WTC11 (cell line): ENCODE measurements at regions not wholly inside any gene's neighbourhood (a gene's known extent, or its start where the extent isn't known, plus 50 kb on each side); places are given as distances from the start of the nearest gene placed in this dataset.

Experiments used
- ATAC-seq: fragments of 200-7000 bp; cut with Tn5 transposase; 2 replicates; pipeline ENCODE4 v1.10.0; 2021; ENCODE audit warnings: mild to moderate bottlenecking, moderate library complexity
- CTCF ChIA-PET: fragments of 300-600 bp; sonication (Branson Sonifier 250); formaldehyde crosslinking; loops from one replicate; lab custom pipeline; 2021; ENCODE audit warnings: antibody characterized with exemption; lab: Charles Lee
- POLR2A ChIA-PET: fragments of 350-600 bp; sonication (Branson Sonifier 250); formaldehyde crosslinking; loops from one replicate; lab custom pipeline; 2021; ENCODE audit warnings: antibody characterized with exemption; lab: Charles Lee
- DNase-seq: peaks from one replicate; pipeline ENCODE4 v3.0.0; 2021; ENCODE audit warnings: low spot score
- H3K27ac Mint-ChIP-seq: 2 replicates; pipeline ENCODE4 v1.8.0; 2021; ENCODE audit warnings: mixed read lengths
- H3K27me3 Mint-ChIP-seq: 2 replicates; pipeline ENCODE4 v1.8.0; 2021; ENCODE audit warnings: low read depth, mild to moderate bottlenecking, moderate library complexity, mixed read lengths
- H3K36me3 Mint-ChIP-seq: 2 replicates; pipeline ENCODE4 v1.8.0; 2021; ENCODE audit warnings: mixed read lengths
- H3K4me1 Mint-ChIP-seq: 2 replicates; pipeline ENCODE4 v1.8.0; 2022; ENCODE audit warnings: mixed read lengths
- H3K4me3 Mint-ChIP-seq: 2 replicates; pipeline ENCODE4 v1.8.0; 2021; ENCODE audit warnings: mild to moderate bottlenecking, moderate library complexity, mixed read lengths
- H3K9me3 Mint-ChIP-seq: 2 replicates; pipeline ENCODE4 v1.8.0; 2021; ENCODE audit warnings: mixed read lengths
- CREM ChIP-seq: sonication (generic); formaldehyde crosslinking; IDR thresholded peaks from 2 replicates; pipeline ENCODE4 v1.8.1; 2022; ENCODE audit warnings: mild to moderate bottlenecking, missing genetic modification reagents, moderate library complexity
- E2F4 ChIP-seq: sonication (generic); formaldehyde crosslinking; IDR thresholded peaks from 2 replicates; pipeline ENCODE4 v1.8.1; 2022; ENCODE audit warnings: low read depth, mild to moderate bottlenecking, moderate library complexity, missing genetic modification reagents, borderline replicate concordance
- ERG ChIP-seq: fragments of 250-450 bp; sonication (Bioruptor Pico); IDR thresholded peaks from 2 replicates; pipeline ENCODE4 v1.8.0; 2021; ENCODE audit warnings: mild to moderate bottlenecking
- ESRRA ChIP-seq: sonication (generic); formaldehyde crosslinking; IDR thresholded peaks from 2 replicates; pipeline ENCODE4 v1.8.1; 2022; ENCODE audit warnings: mild to moderate bottlenecking, missing genetic modification reagents, borderline replicate concordance
- FOXJ3 ChIP-seq: sonication (generic); formaldehyde crosslinking; IDR thresholded peaks from 2 replicates; pipeline ENCODE4 v1.9.0; 2021; ENCODE audit warnings: missing genetic modification reagents, mild to moderate bottlenecking, borderline replicate concordance
- IRF2 ChIP-seq: sonication (generic); formaldehyde crosslinking; IDR thresholded peaks from 2 replicates; pipeline ENCODE4 v1.8.0; 2022; ENCODE audit warnings: low read depth, missing genetic modification reagents, borderline replicate concordance
- JUN ChIP-seq: sonication (generic); formaldehyde crosslinking; IDR thresholded peaks from 2 replicates; pipeline ENCODE4 v1.8.0; 2023; ENCODE audit warnings: mild to moderate bottlenecking, missing genetic modification reagents
- NFATC4 ChIP-seq: fragments of 250-450 bp; sonication (Bioruptor Pico); IDR thresholded peaks from 2 replicates; pipeline ENCODE4 v1.9.0; 2021; ENCODE audit warnings: mild to moderate bottlenecking
- NFYB ChIP-seq: sonication (generic); formaldehyde crosslinking; conservative IDR thresholded peaks from 2 replicates; pipeline ENCODE4 v1.8.0; 2022; ENCODE audit warnings: low read depth, missing genetic modification reagents
- NR2C2 ChIP-seq: sonication (generic); formaldehyde crosslinking; IDR thresholded peaks from 2 replicates; pipeline ENCODE4 v1.8.0; 2022; ENCODE audit warnings: mild to moderate bottlenecking, missing genetic modification reagents
- OVOL2 ChIP-seq: fragments of 250-450 bp; sonication (Bioruptor Pico); IDR thresholded peaks from 2 replicates; pipeline ENCODE4 v1.9.0; 2021; ENCODE audit warnings: mild to moderate bottlenecking, borderline replicate concordance
- SMAD3 ChIP-seq: sonication (generic); formaldehyde crosslinking; IDR thresholded peaks from 2 replicates; pipeline ENCODE4 v1.8.0; 2022; ENCODE audit warnings: missing genetic modification reagents, mild to moderate bottlenecking, borderline replicate concordance
- SOX15 ChIP-seq: fragments of 250-450 bp; sonication (Bioruptor Pico); IDR thresholded peaks from 2 replicates; pipeline ENCODE4 v1.9.0; 2021; ENCODE audit warnings: mild to moderate bottlenecking
- SP1 ChIP-seq: sonication (generic); formaldehyde crosslinking; conservative IDR thresholded peaks from 2 replicates; pipeline ENCODE4 v1.8.1; 2022; ENCODE audit warnings: missing genetic modification reagents
- USF2 ChIP-seq: sonication (generic); formaldehyde crosslinking; IDR thresholded peaks from 2 replicates; pipeline ENCODE4 v1.8.1; 2023; ENCODE audit warnings: mild to moderate bottlenecking, missing genetic modification reagents, moderate library complexity
- ZMAT4 ChIP-seq: fragments of 250-450 bp; sonication (Bioruptor Pico); IDR thresholded peaks from 2 replicates; pipeline ENCODE4 v1.9.0; 2021; ENCODE audit warnings: mild to moderate bottlenecking
- ZNF121 ChIP-seq: sonication (generic); formaldehyde crosslinking; IDR thresholded peaks from 2 replicates; pipeline ENCODE4 v1.8.0; 2023; ENCODE audit warnings: missing genetic modification reagents
- ZNF263 ChIP-seq: sonication (generic); formaldehyde crosslinking; IDR thresholded peaks from 2 replicates; pipeline ENCODE4 v1.8.1; 2022; ENCODE audit warnings: low read depth, mild to moderate bottlenecking, moderate library complexity, missing genetic modification reagents
- ZNF317 ChIP-seq: sonication (generic); formaldehyde crosslinking; IDR thresholded peaks from 2 replicates; pipeline ENCODE4 v1.8.1; 2023; ENCODE audit warnings: low read depth, mild to moderate bottlenecking, moderate library complexity, missing genetic modification reagents, borderline replicate concordance
- ZNF396 ChIP-seq: fragments of 250-450 bp; sonication (Bioruptor Pico); IDR thresholded peaks from 2 replicates; pipeline ENCODE4 v1.8.0; 2021; ENCODE audit warnings: mild to moderate bottlenecking, moderate library complexity, borderline replicate concordance
- TF ChIP-seq, protein P1 (sequence below): sonication (generic); formaldehyde crosslinking; IDR thresholded peaks from 2 replicates; pipeline ENCODE4 v1.8.0; 2022; ENCODE audit warnings: mild to moderate bottlenecking, missing genetic modification reagents
- TF ChIP-seq, protein P2 (sequence below): sonication (generic); formaldehyde crosslinking; IDR thresholded peaks from 2 replicates; pipeline ENCODE4 v1.8.1; 2022; ENCODE audit warnings: low read depth, missing genetic modification reagents, borderline replicate concordance
- TF ChIP-seq, protein P3 (sequence below): sonication (generic); formaldehyde crosslinking; IDR thresholded peaks from 2 replicates; pipeline ENCODE4 v1.8.1; 2022; ENCODE audit warnings: mild to moderate bottlenecking, moderate library complexity, missing genetic modification reagents
- TF ChIP-seq, protein P4 (sequence below): sonication (generic); formaldehyde crosslinking; IDR thresholded peaks from 2 replicates; pipeline ENCODE4 v1.8.1; 2023; ENCODE audit warnings: mild to moderate bottlenecking, missing genetic modification reagents

DNA sequence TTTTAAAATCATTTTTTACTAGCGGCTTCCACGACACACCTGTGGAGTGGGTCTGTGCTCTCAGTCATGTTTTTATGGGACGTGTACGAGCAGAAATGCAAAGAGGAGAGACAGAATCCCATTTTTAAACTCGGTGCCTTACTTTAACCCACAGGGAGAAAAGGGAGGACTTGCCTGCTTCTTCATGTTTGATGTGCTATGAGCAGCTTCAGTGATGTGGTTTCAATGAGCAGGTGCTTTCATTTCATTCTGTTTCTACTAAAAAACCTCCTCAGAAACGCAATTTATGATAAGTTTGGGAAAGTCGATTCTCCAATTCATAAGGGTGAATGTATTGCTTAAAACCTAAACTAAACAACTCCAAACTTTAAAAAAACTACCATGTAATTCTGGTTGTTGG, 537.2 kb downstream of the GATA3 start:
- Mint-ChIP-seq H3K9me3 (no peaks in the 10 kb centered on the region), H3K27ac (no peak overlapping the region), H3K4me1 (0 out of 2 replicates have a peak, but pooled peaks cover 4% of the 10 kb centered on the region), H3K4me3 (no peak overlapping the region), H3K27me3 (no peaks in the 10 kb centered on the region), H3K36me3 (no peaks in the 10 kb centered on the region)
- ChIA-PET POLR2A (no interaction called here), CTCF (no interaction called here)
- no peak for ATAC-seq
- TF ChIP-seq, protein P1, sequence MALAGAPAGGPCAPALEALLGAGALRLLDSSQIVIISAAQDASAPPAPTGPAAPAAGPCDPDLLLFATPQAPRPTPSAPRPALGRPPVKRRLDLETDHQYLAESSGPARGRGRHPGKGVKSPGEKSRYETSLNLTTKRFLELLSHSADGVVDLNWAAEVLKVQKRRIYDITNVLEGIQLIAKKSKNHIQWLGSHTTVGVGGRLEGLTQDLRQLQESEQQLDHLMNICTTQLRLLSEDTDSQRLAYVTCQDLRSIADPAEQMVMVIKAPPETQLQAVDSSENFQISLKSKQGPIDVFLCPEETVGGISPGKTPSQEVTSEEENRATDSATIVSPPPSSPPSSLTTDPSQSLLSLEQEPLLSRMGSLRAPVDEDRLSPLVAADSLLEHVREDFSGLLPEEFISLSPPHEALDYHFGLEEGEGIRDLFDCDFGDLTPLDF (CRISPR knock-in tag): no peak
- no peak for TF ChIP-seq SMAD3 (CRISPR knock-in tag)
- no peak for TF ChIP-seq ZNF121 (CRISPR knock-in tag)
- no peak for TF ChIP-seq E2F4
- TF ChIP-seq ZNF263 (CRISPR knock-in tag): no peak
- TF ChIP-seq FOXJ3 (CRISPR knock-in tag): no peak
- TF ChIP-seq, protein P2, sequence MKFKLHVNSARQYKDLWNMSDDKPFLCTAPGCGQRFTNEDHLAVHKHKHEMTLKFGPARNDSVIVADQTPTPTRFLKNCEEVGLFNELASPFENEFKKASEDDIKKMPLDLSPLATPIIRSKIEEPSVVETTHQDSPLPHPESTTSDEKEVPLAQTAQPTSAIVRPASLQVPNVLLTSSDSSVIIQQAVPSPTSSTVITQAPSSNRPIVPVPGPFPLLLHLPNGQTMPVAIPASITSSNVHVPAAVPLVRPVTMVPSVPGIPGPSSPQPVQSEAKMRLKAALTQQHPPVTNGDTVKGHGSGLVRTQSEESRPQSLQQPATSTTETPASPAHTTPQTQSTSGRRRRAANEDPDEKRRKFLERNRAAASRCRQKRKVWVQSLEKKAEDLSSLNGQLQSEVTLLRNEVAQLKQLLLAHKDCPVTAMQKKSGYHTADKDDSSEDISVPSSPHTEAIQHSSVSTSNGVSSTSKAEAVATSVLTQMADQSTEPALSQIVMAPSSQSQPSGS (CRISPR knock-in tag): no peak
- no peak for TF ChIP-seq USF2 (CRISPR knock-in tag)
- no peak for TF ChIP-seq ZNF317 (CRISPR knock-in tag)
- no peak for TF ChIP-seq SP1 (CRISPR knock-in tag)
- TF ChIP-seq NFYB (CRISPR knock-in tag): no peak
- TF ChIP-seq ZNF396 (CRISPR knock-in tag): no peak
- TF ChIP-seq NFATC4 (CRISPR knock-in tag): no peak
- no peak for DNase-seq

- CTCF ChIA-PET: no interaction called here
- Mint-ChIP-seq H3K4me3 (no peak overlapping the region), H3K27me3 (no peaks in the 10 kb centered on the region), H3K27ac (no peak overlapping the region), H3K36me3 (no peaks in the 10 kb centered on the region), H3K9me3 (no peaks in the 10 kb centered on the region), H3K4me1 (0 out of 2 replicates have a peak, but pooled peaks cover 4% of the 10 kb centered on the region)
- ATAC-seq: no peak
- POLR2A ChIA-PET: no interaction called here
- DNase-seq: no peak
- no peak for TF ChIP-seq CREM (CRISPR knock-in tag)
- TF ChIP-seq, protein P3, sequence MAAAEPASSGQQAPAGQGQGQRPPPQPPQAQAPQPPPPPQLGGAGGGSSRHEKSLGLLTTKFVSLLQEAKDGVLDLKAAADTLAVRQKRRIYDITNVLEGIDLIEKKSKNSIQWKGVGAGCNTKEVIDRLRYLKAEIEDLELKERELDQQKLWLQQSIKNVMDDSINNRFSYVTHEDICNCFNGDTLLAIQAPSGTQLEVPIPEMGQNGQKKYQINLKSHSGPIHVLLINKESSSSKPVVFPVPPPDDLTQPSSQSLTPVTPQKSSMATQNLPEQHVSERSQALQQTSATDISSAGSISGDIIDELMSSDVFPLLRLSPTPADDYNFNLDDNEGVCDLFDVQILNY: no peak
- no peak for TF ChIP-seq ESRRA
- TF ChIP-seq ZMAT4 (CRISPR knock-in tag): no peak
- TF ChIP-seq JUN: no peak
- no peak for TF ChIP-seq IRF2 (CRISPR knock-in tag)
- TF ChIP-seq SOX15 (CRISPR knock-in tag): no peak
- TF ChIP-seq OVOL2 (CRISPR knock-in tag): no peak
- TF ChIP-seq, protein P4, sequence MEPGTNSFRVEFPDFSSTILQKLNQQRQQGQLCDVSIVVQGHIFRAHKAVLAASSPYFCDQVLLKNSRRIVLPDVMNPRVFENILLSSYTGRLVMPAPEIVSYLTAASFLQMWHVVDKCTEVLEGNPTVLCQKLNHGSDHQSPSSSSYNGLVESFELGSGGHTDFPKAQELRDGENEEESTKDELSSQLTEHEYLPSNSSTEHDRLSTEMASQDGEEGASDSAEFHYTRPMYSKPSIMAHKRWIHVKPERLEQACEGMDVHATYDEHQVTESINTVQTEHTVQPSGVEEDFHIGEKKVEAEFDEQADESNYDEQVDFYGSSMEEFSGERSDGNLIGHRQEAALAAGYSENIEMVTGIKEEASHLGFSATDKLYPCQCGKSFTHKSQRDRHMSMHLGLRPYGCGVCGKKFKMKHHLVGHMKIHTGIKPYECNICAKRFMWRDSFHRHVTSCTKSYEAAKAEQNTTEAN (CRISPR knock-in tag): no peak
- TF ChIP-seq SP1 (CRISPR knock-in tag): no peak
- TF ChIP-seq NR2C2 (CRISPR knock-in tag): no peak
- TF ChIP-seq ERG (CRISPR knock-in tag): no peak
Measured at GRCh38 chr10:8594176-8594575, 539.7 kb downstream of the GATA3 start.
